HL-60 (cell line): ENCODE measurements at regions not wholly inside any gene's neighbourhood (a gene's known extent, or its start where the extent isn't known, plus 50 kb on each side); places are given as distances from the start of the nearest gene placed in this dataset.

ENCODE experiments used
- DNase-seq, 2 experiments: peaks; one replicate each; pipeline ENCODE4 v3.0.0-alpha.2; 2010 to 2020; ENCODE audit warnings: low read depth in 1 of 2, low spot score in 1 of 2
- H3K27ac ChIP-seq: fragments of 250-450 bp; sonication (Bioruptor Pico); replicated peaks from 2 replicates; pipeline ENCODE4 v1.5.1; 2020; ENCODE audit warnings: mild to moderate bottlenecking, moderate library complexity
- H3K27me3 ChIP-seq: fragments of 250-450 bp; sonication (Bioruptor Pico); 2 replicates; pipeline ENCODE4 v1.5.1; 2021; ENCODE audit warnings: mild to moderate bottlenecking, moderate library complexity; ENCODE audit not compliant: insufficient read depth, poor library complexity, severe bottlenecking
- H3K4me3 ChIP-seq: replicated peaks from 2 replicates; pipeline ENCODE4 v1.5.1; 2011; ENCODE audit warnings: mild to moderate bottlenecking, control low read depth, low read length; ENCODE audit not compliant: insufficient read depth
- GABPA ChIP-seq: IDR thresholded peaks from 2 replicates; pipeline ENCODE4 v1.6.1; 2012; ENCODE audit warnings: low read depth
- POLR2AphosphoS5 ChIP-seq: IDR thresholded peaks from 2 replicates; pipeline ENCODE4 v1.6.1; 2012; ENCODE audit warnings: low read depth
- SPI1 ChIP-seq: IDR thresholded peaks from 2 replicates; pipeline ENCODE4 v1.6.1; 2012; ENCODE audit warnings: low read depth, mild to moderate bottlenecking, borderline replicate concordance
- TF ChIP-seq, protein P1 (sequence below): IDR thresholded peaks from 2 replicates; pipeline ENCODE4 v1.6.1; 2012; ENCODE audit warnings: low read depth; ENCODE audit not compliant: insufficient replicate concordance
- TF ChIP-seq, protein P2 (sequence below): IDR thresholded peaks from one replicate; pipeline ENCODE4 v1.5.1; 2011; ENCODE audit warnings: low read length, control low read depth, inconsistent platforms; ENCODE audit not compliant: insufficient read depth

DNA sequence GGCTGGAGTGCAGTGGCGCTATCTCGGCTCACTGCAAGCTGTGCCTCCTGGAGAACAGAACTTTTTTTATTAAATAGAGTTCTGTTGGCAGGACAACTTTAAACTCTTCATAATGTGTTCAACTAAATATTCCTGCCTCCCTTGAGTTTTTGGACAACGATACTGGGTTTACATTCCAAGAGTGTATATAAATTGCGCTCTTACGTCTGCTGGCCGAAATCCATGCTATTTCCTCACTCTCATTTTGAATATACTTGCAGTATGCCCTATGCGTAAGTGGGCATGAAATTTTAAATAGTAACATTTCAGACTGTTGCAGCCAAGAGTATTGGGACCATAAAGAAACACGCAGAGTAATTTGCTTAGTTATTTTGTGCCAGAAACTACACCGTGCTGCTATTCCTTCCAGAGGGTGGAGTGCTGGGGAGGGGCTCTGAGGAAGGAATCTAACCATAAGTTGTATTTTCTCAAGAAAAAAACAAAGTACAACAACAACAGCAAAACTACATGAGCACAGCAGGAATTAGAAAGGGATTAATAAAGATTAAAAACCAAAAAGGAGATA, 480.0 kb downstream of the NLGN4X start:
- no peak for TF ChIP-seq SPI1
- TF ChIP-seq, protein P1, sequence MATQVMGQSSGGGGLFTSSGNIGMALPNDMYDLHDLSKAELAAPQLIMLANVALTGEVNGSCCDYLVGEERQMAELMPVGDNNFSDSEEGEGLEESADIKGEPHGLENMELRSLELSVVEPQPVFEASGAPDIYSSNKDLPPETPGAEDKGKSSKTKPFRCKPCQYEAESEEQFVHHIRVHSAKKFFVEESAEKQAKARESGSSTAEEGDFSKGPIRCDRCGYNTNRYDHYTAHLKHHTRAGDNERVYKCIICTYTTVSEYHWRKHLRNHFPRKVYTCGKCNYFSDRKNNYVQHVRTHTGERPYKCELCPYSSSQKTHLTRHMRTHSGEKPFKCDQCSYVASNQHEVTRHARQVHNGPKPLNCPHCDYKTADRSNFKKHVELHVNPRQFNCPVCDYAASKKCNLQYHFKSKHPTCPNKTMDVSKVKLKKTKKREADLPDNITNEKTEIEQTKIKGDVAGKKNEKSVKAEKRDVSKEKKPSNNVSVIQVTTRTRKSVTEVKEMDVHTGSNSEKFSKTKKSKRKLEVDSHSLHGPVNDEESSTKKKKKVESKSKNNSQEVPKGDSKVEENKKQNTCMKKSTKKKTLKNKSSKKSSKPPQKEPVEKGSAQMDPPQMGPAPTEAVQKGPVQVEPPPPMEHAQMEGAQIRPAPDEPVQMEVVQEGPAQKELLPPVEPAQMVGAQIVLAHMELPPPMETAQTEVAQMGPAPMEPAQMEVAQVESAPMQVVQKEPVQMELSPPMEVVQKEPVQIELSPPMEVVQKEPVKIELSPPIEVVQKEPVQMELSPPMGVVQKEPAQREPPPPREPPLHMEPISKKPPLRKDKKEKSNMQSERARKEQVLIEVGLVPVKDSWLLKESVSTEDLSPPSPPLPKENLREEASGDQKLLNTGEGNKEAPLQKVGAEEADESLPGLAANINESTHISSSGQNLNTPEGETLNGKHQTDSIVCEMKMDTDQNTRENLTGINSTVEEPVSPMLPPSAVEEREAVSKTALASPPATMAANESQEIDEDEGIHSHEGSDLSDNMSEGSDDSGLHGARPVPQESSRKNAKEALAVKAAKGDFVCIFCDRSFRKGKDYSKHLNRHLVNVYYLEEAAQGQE: no peak
- TF ChIP-seq, protein P2, sequence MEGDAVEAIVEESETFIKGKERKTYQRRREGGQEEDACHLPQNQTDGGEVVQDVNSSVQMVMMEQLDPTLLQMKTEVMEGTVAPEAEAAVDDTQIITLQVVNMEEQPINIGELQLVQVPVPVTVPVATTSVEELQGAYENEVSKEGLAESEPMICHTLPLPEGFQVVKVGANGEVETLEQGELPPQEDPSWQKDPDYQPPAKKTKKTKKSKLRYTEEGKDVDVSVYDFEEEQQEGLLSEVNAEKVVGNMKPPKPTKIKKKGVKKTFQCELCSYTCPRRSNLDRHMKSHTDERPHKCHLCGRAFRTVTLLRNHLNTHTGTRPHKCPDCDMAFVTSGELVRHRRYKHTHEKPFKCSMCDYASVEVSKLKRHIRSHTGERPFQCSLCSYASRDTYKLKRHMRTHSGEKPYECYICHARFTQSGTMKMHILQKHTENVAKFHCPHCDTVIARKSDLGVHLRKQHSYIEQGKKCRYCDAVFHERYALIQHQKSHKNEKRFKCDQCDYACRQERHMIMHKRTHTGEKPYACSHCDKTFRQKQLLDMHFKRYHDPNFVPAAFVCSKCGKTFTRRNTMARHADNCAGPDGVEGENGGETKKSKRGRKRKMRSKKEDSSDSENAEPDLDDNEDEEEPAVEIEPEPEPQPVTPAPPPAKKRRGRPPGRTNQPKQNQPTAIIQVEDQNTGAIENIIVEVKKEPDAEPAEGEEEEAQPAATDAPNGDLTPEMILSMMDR: no peak
- no peak for TF ChIP-seq POLR2AphosphoS5
- TF ChIP-seq GABPA: no peak
- H3K27me3 ChIP-seq: no peaks in the 10 kb centered on the region
- no peak overlapping the region for H3K4me3 ChIP-seq
- no peak overlapping the region for H3K27ac ChIP-seq
- DNase-seq: no peak

DNA sequence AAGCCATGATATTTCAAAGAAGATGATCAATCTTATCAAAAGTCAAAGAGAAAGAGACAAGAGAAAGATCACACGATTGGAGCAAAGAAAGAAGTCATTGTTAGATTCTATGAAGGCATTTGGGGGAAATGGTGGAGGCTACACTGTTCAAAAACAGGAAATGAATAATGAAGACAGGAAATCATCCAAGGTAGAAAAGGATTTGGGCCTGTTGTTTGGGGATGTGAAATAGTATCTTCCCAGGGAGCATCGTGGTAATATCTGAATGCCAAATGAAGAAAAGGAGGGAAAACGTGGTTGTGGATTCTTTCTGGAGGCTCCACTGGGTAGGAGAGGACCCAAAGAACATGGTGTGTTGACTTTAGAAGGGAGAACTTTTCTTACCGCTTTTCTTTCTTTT, 482.4 kb downstream of the NLGN4X start:
- H3K27me3 ChIP-seq: no peaks in the 10 kb centered on the region
- H3K27ac ChIP-seq: no peak overlapping the region
- no peak for TF ChIP-seq GABPA
- TF ChIP-seq, protein P2: no peak
- no peak for TF ChIP-seq POLR2AphosphoS5
- no peak for TF ChIP-seq SPI1
- TF ChIP-seq, protein P1: no peak
- no peak overlapping the region for H3K4me3 ChIP-seq
- no peak for DNase-seq

DNA sequence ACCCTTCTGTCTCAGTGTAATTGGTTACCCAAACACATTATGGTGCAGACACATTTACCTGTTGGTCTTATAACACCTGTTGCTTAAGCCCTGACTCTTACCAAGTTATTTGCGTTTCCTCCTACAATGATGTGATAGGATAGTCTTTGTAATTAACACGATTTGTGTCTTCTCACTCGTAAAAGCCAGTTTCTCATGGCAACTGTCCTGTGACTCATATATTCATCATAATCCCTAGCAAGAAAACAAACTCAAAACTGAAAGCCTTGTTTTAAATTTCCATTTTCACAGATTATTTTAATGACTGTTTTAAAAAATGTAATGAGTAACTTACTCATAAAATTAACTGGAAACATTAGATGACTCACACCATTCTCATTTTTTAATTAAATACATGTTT, 495.2 kb downstream of the NLGN4X start:
- TF ChIP-seq, protein P1: no peak
- Histone ChIP-seq H3K27ac (no peak overlapping the region), H3K4me3 (no peak overlapping the region), H3K27me3 (no peaks in the 10 kb centered on the region)
- no peak for DNase-seq

DNA sequence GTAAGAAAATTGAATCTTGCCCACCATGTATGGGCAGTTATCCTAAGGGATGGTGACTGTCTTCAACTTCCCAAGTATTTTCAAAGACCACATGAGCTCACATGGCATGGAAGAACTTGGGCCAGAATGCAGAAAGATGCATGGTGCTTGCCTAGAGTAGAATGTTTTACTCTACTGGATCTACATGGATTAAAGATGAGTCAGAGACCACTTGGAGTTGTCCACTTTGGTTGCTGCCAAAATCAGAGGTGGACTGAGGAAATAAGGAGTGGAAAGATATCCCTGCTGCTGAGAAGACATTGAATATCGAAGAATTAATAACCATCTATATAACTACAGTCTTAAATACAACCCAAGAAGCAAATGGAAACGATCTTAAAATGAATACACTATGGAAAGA, 498.1 kb downstream of the NLGN4X start:
- no peak for DNase-seq
- H3K4me3 ChIP-seq: no peak overlapping the region
- no peaks in the 10 kb centered on the region for H3K27me3 ChIP-seq
- TF ChIP-seq POLR2AphosphoS5 (no peak), SPI1 (no peak), GABPA (no peak)
- TF ChIP-seq, protein P2: no peak
- TF ChIP-seq, protein P1: no peak
- no peak overlapping the region for H3K27ac ChIP-seq
